HG03432 (cell line): ENCODE measurements at regions not wholly inside any gene's neighbourhood (a gene's known extent, or its start where the extent isn't known, plus 50 kb on each side); places are given as distances from the start of the nearest gene placed in this dataset.

Experiments used
- ATAC-seq: cut with Tn5 transposase; IDR thresholded peaks from one replicate; pipeline ENCODE4 v1.9.1; 2021; ENCODE audit warnings: mild to moderate bottlenecking, moderate library complexity; ENCODE audit not compliant: unreplicated experiment

GRCh38 chr4:3818371-3818770, 52.2 kb downstream of the ADRA2C start:
- ATAC-seq, result no peak

GRCh38 chr4:3819210-3819919, 53.2 kb downstream of the ADRA2C start:
- no peak for ATAC-seq

- ATAC-seq, result no peak
Observed at GRCh38 chr4:3820016-3820805, 54.0 kb downstream of the ADRA2C start.

- no peak for ATAC-seq
Observed at GRCh38 chr4:3820806-3821579, 54.8 kb downstream of the ADRA2C start.

- ATAC-seq, result no peak
Observed at GRCh38 chr4:3821580-3822229, 55.5 kb downstream of the ADRA2C start.

GRCh38 chr4:3822230-3822947, 56.2 kb downstream of the ADRA2C start:
- ATAC-seq, result no peak

GRCh38 chr4:3823496-3824341, 57.5 kb downstream of the ADRA2C start:
- ATAC-seq, result no peak

- ATAC-seq, result no peak
Observed at GRCh38 chr4:3824521-3825270, 58.5 kb downstream of the ADRA2C start.

- no peak for ATAC-seq
Observed at GRCh38 chr4:3825530-3825929, 59.3 kb downstream of the ADRA2C start.

- no peak for ATAC-seq
Observed at GRCh38 chr4:3826247-3827172, 60.3 kb downstream of the ADRA2C start.

- ATAC-seq, result no peak
Observed at GRCh38 chr4:3827616-3828492, 61.7 kb downstream of the ADRA2C start.

- no peak for ATAC-seq
Observed at GRCh38 chr4:3828546-3828945, 62.4 kb downstream of the ADRA2C start.

- ATAC-seq, result no peak
Observed at GRCh38 chr4:3829211-3829955, 63.2 kb downstream of the ADRA2C start.

- ATAC-seq, result no peak
Observed at GRCh38 chr4:3829956-3830773, 64.0 kb downstream of the ADRA2C start.
